ENCODE measurements at regions not wholly inside any gene's neighbourhood (a gene's known extent, or its start where the extent isn't known, plus 50 kb on each side); places are given as distances from the start of the nearest gene placed in this dataset.

- no peak for DNase-seq (ENCODE audit: low spot score in 2 of 2)
- no peak overlapping the region for H3K4me3 ChIP-seq (ENCODE audit: low read depth, poor library complexity, severe bottlenecking)
- TF ChIP-seq POLR2A (IDR thresholded peaks at IDR 0.05) (no peak), CTCF (IDR thresholded peaks at IDR 0.05) (no peak)
- 57 to 83% methylated on average over 2 of the region's 2 CpGs for WGBS, 2 donors
- intact Hi-C loops (cut with DNase I; ENCODE audit: low total_unique reads): no loop called here
Measured at GRCh38 chr12:115335048-115335447, 651.1 kb upstream of the TBX3 start.

- no peak for DNase-seq (ENCODE audit: low spot score in 2 of 2)
- H3K4me3 ChIP-seq (ENCODE audit: low read depth, poor library complexity, severe bottlenecking): no peak overlapping the region
- no peak for TF ChIP-seq POLR2A (IDR thresholded peaks at IDR 0.05)
- TF ChIP-seq CTCF (IDR thresholded peaks at IDR 0.05): no peak
- intact Hi-C loops (cut with DNase I; ENCODE audit: low total_unique reads): no loop called here
Measured at GRCh38 chr12:115332945-115333344, 649.0 kb upstream of the TBX3 start.

GRCh38 chr12:115325858-115326257 lies 641.9 kb upstream of the TBX3 start:
- TF ChIP-seq POLR2A (IDR thresholded peaks at IDR 0.05): no peak
- TF ChIP-seq CTCF (IDR thresholded peaks at IDR 0.05): no peak
- intact Hi-C loops (cut with DNase I; ENCODE audit: low total_unique reads): no loop called here
- no peak for DNase-seq (ENCODE audit: low spot score in 2 of 2)

GRCh38 chr12:115324949-115325593 lies 641.1 kb upstream of the TBX3 start:
- no peak overlapping the region for H3K4me3 ChIP-seq (ENCODE audit: low read depth, poor library complexity, severe bottlenecking)
- no peak for DNase-seq (ENCODE audit: low spot score in 2 of 2)
- intact Hi-C loops (cut with DNase I; ENCODE audit: low total_unique reads): no loop called here
- 38 to 40% methylated on average over 5 of the region's 5 CpGs for WGBS, 2 donors
- no peak for TF ChIP-seq POLR2A (IDR thresholded peaks at IDR 0.05)
- no peak for TF ChIP-seq CTCF (IDR thresholded peaks at IDR 0.05)

More at GRCh38 chr12:115325858-115326257, 641.9 kb upstream of the TBX3 start:
- no peak overlapping the region for H3K4me3 ChIP-seq (ENCODE audit: low read depth, poor library complexity, severe bottlenecking)
- 50 to 57% methylated on average over 3 of the region's 3 CpGs for WGBS, 2 donors

- H3K4me3 ChIP-seq (ENCODE audit: low read depth, poor library complexity, severe bottlenecking): no peak overlapping the region
- 83 to 93% methylated on average over 3 of the region's 3 CpGs for WGBS, 2 donors
- no peak for DNase-seq (ENCODE audit: low spot score in 2 of 2)
- TF ChIP-seq POLR2A (IDR thresholded peaks at IDR 0.05) (no peak), CTCF (IDR thresholded peaks at IDR 0.05) (no peak)
- intact Hi-C loops (cut with DNase I; ENCODE audit: low total_unique reads): no loop called here
Measured at GRCh38 chr12:115323223-115323905, 639.4 kb upstream of the TBX3 start.

Data from lower leg skin (tissue), 4 donors.